ENCODE measurements at regions not wholly inside any gene's neighbourhood (a gene's known extent, or its start where the extent isn't known, plus 50 kb on each side); places are given as distances from the start of the nearest gene placed in this dataset.

GRCh38 chr7:114309729-114310128 lies 104.9 kb upstream of the FOXP2 start:
- Histone ChIP-seq H3K4me1 (peaks cover 10% of the 10 kb centered on the region), H3K4me3 (no peak overlapping the region), H3K9me3 (no peaks in the 10 kb centered on the region), H3K27me3 (no peaks in the 10 kb centered on the region), H3K36me3 (replicated peaks in 1 of 2; ENCODE audit: insufficient read depth in 1 of 2, low read depth in 2 of 2) (no peaks in the 10 kb centered on the region), H3K27ac (no peak overlapping the region)
- intact Hi-C loops (cut with DNase I) = no loop called here
- ATAC-seq (no peak), DNase-seq (no peak)
- TF ChIP-seq POLR2A (IDR thresholded peaks at IDR 0.05) = no peak
- TF ChIP-seq, protein P1, sequence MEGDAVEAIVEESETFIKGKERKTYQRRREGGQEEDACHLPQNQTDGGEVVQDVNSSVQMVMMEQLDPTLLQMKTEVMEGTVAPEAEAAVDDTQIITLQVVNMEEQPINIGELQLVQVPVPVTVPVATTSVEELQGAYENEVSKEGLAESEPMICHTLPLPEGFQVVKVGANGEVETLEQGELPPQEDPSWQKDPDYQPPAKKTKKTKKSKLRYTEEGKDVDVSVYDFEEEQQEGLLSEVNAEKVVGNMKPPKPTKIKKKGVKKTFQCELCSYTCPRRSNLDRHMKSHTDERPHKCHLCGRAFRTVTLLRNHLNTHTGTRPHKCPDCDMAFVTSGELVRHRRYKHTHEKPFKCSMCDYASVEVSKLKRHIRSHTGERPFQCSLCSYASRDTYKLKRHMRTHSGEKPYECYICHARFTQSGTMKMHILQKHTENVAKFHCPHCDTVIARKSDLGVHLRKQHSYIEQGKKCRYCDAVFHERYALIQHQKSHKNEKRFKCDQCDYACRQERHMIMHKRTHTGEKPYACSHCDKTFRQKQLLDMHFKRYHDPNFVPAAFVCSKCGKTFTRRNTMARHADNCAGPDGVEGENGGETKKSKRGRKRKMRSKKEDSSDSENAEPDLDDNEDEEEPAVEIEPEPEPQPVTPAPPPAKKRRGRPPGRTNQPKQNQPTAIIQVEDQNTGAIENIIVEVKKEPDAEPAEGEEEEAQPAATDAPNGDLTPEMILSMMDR (IDR thresholded peaks at IDR 0.05) = no peak
- 66 to 71% methylated on average over 2 of the region's 2 CpGs for WGBS, 2 donors

GRCh38 chr7:114303301-114303700 lies 111.3 kb upstream of the FOXP2 start:
- ATAC-seq = no peak
- TF ChIP-seq, protein P1 (IDR thresholded peaks at IDR 0.05) = no peak
- no peaks in the 10 kb centered on the region for H3K4me1 ChIP-seq

DNA sequence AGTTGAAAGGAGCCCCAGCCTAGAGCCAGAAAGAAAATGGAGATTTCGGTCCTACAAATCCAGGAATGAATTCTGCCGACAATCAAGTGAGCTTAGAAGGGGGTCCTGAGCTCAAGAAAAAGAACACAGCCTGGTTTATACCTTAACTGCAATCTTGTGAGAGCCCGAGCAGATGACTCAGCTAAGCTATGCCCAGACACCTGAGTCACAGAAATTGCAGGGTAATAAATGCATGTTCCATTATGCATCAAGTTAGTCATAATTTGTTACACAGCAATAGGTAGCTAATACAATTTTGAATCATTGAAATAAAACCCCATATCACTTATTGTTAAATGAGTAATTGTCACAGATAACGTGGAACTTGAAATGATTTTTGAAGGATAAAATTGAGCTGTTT lies 111.8 kb upstream of the FOXP2 start:
- H3K9me3 ChIP-seq = no peaks in the 10 kb centered on the region
- H3K4me3 ChIP-seq = no peak overlapping the region
- no peaks in the 10 kb centered on the region for H3K27me3 ChIP-seq
- H3K27ac ChIP-seq = no peak overlapping the region
- TF ChIP-seq, protein P1 (IDR thresholded peaks at IDR 0.05) = no peak
- no peak for TF ChIP-seq POLR2A (IDR thresholded peaks at IDR 0.05)
- DNase-seq (no peak), ATAC-seq (no peak)
- H3K4me1 ChIP-seq = no peaks in the 10 kb centered on the region
- no peaks in the 10 kb centered on the region for H3K36me3 ChIP-seq (replicated peaks in 1 of 2; ENCODE audit: insufficient read depth in 1 of 2, low read depth in 2 of 2)
- 80 to 89% methylated on average over 4 of the region's 4 CpGs for WGBS, 2 donors
- intact Hi-C loops (cut with DNase I) = no loop called here

More at GRCh38 chr7:114303301-114303700, 111.3 kb upstream of the FOXP2 start:
- intact Hi-C loops (cut with DNase I) = no loop called here
- H3K27ac ChIP-seq = no peak overlapping the region
- no peak for DNase-seq
- no peaks in the 10 kb centered on the region for H3K9me3 ChIP-seq
- H3K36me3 ChIP-seq (replicated peaks in 1 of 2; ENCODE audit: insufficient read depth in 1 of 2, low read depth in 2 of 2) = no peaks in the 10 kb centered on the region
- no peaks in the 10 kb centered on the region for H3K27me3 ChIP-seq
- no peak overlapping the region for H3K4me3 ChIP-seq

GRCh38 chr7:114298011-114298410 lies 116.6 kb upstream of the FOXP2 start:
- DNase-seq (no peak), ATAC-seq (no peak)
- Histone ChIP-seq H3K27me3 (no peaks in the 10 kb centered on the region), H3K4me3 (no peak overlapping the region), H3K27ac (no peak overlapping the region), H3K36me3 (replicated peaks in 1 of 2; ENCODE audit: insufficient read depth in 1 of 2, low read depth in 2 of 2) (no peaks in the 10 kb centered on the region), H3K4me1 (no peaks in the 10 kb centered on the region), H3K9me3 (no peaks in the 10 kb centered on the region)
- TF ChIP-seq, protein P1 (IDR thresholded peaks at IDR 0.05) = no peak
- TF ChIP-seq POLR2A (IDR thresholded peaks at IDR 0.05) = no peak
- WGBS, 2 donors = 73 to 78% methylated on average over 4 of the region's 4 CpGs
- intact Hi-C loops (cut with DNase I) = no loop called here

DNA sequence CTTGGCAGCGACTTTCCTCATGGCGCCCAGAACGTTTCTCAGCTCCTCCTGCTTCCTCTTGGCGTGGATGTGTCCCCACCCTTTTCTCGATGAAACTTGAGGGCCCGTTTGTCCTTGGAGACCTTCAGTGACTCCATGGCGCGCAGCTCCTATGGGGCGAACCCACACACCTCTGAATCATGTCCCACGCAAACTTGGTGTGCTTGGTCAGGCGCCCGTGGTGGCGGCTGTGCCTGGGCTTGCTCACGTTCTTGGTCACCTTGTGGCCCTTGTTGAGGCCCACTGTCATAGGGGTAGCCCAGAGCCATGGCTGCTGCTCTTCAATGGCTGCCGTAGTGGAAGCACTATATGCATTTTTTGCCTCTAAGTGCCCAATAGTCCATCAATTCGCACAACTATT lies 117.5 kb upstream of the FOXP2 start:
- H3K27me3 ChIP-seq = no peaks in the 10 kb centered on the region
- no peaks in the 10 kb centered on the region for H3K9me3 ChIP-seq
- WGBS, 2 donors = 95 to 97% methylated on average over 16 of the region's 16 CpGs
- no peak overlapping the region for H3K4me3 ChIP-seq
- intact Hi-C loops (cut with DNase I) = no loop called here
- H3K36me3 ChIP-seq (replicated peaks in 1 of 2; ENCODE audit: insufficient read depth in 1 of 2, low read depth in 2 of 2) = no peaks in the 10 kb centered on the region
- H3K4me1 ChIP-seq = no peaks in the 10 kb centered on the region
- no peak for DNase-seq
- no peak for ATAC-seq
- no peak overlapping the region for H3K27ac ChIP-seq
- TF ChIP-seq, protein P1 (IDR thresholded peaks at IDR 0.05) = no peak
- TF ChIP-seq POLR2A (IDR thresholded peaks at IDR 0.05) = no peak
